Osteocyte (in vitro differentiated cells): ENCODE measurements at regions not wholly inside any gene's neighbourhood (a gene's known extent, or its start where the extent isn't known, plus 50 kb on each side); places are given as distances from the start of the nearest gene placed in this dataset.

ENCODE experiments used
- DNase-seq: peaks from one replicate; pipeline ENCODE4 v3.0.0; 2021; ENCODE audit warnings: mixed read lengths; ENCODE audit not compliant: unreplicated experiment; ENCODE audit errors: extremely low spot score
- H3K27ac Mint-ChIP-seq: one replicate; pipeline ENCODE4 v1.8.0; 2021; ENCODE audit warnings: mild to moderate bottlenecking, mixed read lengths; ENCODE audit not compliant: unreplicated experiment
- H3K27me3 Mint-ChIP-seq: one replicate; pipeline ENCODE4 v1.8.0; 2021; ENCODE audit warnings: mixed read lengths; ENCODE audit not compliant: unreplicated experiment
- H3K36me3 Mint-ChIP-seq: one replicate; pipeline ENCODE4 v1.8.0; 2021; ENCODE audit warnings: mixed read lengths; ENCODE audit not compliant: unreplicated experiment
- H3K4me1 Mint-ChIP-seq: one replicate; pipeline ENCODE4 v1.8.0; 2021; ENCODE audit warnings: mixed read lengths; ENCODE audit not compliant: unreplicated experiment
- H3K4me3 Mint-ChIP-seq: one replicate; pipeline ENCODE4 v1.8.0; 2021; ENCODE audit warnings: mild to moderate bottlenecking, moderate library complexity, mixed read lengths; ENCODE audit not compliant: unreplicated experiment
- H3K9me3 Mint-ChIP-seq: one replicate; pipeline ENCODE4 v1.8.0; 2021; ENCODE audit warnings: mixed read lengths; ENCODE audit not compliant: unreplicated experiment
- TF ChIP-seq, protein P1 (sequence below): fragments of 200-600 bp; sonication (generic); IDR thresholded peaks from 2 replicates; pipeline ENCODE4 v1.5.0; 2021; ENCODE audit warnings: antibody characterized with exemption, mild to moderate bottlenecking, moderate library complexity

DNA sequence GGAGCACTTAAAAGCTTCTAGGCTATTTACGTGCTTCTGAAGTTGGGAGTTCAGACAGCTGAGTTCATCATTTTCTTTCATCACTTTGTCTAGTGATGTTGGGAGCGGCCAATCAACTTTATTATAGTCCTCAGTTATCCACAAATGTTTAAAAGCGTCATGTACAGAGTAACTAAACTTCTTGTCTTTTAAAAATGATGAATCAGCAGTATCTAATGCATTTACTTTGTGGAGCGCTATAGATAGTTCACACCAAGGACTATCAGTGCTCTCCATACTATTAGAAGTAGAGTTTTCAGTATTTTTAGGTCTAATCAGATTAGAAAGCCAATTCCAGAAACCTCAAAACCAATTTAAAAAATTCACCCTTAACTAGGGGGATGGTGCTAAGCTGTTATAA lies 778.7 kb upstream of the PRMT6 start:
- Mint-ChIP-seq H3K4me3 (no peak overlapping the region), H3K36me3 (no peaks in the 10 kb centered on the region), H3K9me3 (peaks cover 11% of the 10 kb centered on the region), H3K27me3 (no peaks in the 10 kb centered on the region), H3K4me1 (no peaks in the 10 kb centered on the region), H3K27ac (no peak overlapping the region)
- TF ChIP-seq, protein P1, sequence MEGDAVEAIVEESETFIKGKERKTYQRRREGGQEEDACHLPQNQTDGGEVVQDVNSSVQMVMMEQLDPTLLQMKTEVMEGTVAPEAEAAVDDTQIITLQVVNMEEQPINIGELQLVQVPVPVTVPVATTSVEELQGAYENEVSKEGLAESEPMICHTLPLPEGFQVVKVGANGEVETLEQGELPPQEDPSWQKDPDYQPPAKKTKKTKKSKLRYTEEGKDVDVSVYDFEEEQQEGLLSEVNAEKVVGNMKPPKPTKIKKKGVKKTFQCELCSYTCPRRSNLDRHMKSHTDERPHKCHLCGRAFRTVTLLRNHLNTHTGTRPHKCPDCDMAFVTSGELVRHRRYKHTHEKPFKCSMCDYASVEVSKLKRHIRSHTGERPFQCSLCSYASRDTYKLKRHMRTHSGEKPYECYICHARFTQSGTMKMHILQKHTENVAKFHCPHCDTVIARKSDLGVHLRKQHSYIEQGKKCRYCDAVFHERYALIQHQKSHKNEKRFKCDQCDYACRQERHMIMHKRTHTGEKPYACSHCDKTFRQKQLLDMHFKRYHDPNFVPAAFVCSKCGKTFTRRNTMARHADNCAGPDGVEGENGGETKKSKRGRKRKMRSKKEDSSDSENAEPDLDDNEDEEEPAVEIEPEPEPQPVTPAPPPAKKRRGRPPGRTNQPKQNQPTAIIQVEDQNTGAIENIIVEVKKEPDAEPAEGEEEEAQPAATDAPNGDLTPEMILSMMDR: no peak
- DNase-seq: no peak

DNA sequence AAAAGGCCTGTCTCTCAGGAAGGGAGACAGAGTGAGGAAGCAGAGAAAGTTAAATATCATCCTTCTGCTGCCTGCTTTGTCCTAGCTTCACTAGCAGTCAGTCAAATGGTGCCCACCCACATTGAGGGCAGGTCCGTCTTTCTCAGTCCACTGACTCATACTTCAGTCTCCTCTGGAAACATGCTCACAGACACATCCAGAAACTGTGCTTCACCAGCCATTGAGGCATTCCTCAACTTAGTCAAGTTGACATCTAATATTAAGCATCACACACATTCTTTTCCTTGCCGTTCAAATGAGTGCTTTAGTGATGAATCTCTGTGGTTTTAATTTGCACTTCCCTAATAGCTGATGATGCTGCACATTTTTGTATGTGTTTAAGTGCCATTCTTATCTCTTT lies 777.8 kb upstream of the PRMT6 start:
- no peaks in the 10 kb centered on the region for H3K4me1 Mint-ChIP-seq
- no peaks in the 10 kb centered on the region for H3K27me3 Mint-ChIP-seq
- H3K27ac Mint-ChIP-seq: no peak overlapping the region
- no peaks in the 10 kb centered on the region for H3K36me3 Mint-ChIP-seq
- no peak overlapping the region for H3K4me3 Mint-ChIP-seq
- TF ChIP-seq, protein P1: no peak
- peaks cover 11% of the 10 kb centered on the region for H3K9me3 Mint-ChIP-seq
- no peak for DNase-seq

DNA sequence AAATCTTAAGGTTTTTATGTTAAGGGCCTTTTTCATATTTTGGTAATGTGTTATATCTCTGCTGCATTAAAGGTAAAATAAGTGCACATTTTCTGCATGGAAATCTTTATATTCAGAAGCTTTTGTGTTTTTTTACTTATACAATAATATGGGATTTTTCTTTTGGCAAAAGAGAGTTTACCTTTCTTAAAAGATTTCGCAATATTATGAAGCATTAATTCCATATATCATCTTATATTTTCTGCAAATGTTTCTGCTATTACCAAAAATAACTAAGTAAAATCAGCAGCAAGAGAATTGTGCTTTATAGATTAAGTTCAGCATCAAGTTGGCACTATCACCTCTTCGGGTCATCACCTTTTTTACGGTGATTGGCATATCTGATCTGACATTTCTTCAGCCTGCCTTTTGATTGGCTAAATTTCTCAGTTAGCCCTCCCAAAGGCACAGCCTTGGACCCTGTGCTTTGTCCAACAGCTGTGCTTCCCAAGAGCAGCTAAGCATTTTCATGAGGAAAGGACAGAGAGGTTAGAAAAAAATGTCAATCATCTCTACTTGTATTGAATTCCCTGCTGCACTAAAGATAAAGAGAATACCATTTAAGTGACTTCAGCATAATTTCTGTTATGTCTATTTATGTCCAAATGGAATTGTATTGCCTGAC lies 767.1 kb upstream of the PRMT6 start:
- no peaks in the 10 kb centered on the region for H3K36me3 Mint-ChIP-seq
- TF ChIP-seq, protein P1: no peak
- no peak for DNase-seq
- H3K27me3 Mint-ChIP-seq: no peaks in the 10 kb centered on the region
- H3K4me1 Mint-ChIP-seq: no peaks in the 10 kb centered on the region
- H3K4me3 Mint-ChIP-seq: no peak overlapping the region
- H3K27ac Mint-ChIP-seq: no peak overlapping the region
- H3K9me3 Mint-ChIP-seq: peaks cover 12% of the 10 kb centered on the region

DNA sequence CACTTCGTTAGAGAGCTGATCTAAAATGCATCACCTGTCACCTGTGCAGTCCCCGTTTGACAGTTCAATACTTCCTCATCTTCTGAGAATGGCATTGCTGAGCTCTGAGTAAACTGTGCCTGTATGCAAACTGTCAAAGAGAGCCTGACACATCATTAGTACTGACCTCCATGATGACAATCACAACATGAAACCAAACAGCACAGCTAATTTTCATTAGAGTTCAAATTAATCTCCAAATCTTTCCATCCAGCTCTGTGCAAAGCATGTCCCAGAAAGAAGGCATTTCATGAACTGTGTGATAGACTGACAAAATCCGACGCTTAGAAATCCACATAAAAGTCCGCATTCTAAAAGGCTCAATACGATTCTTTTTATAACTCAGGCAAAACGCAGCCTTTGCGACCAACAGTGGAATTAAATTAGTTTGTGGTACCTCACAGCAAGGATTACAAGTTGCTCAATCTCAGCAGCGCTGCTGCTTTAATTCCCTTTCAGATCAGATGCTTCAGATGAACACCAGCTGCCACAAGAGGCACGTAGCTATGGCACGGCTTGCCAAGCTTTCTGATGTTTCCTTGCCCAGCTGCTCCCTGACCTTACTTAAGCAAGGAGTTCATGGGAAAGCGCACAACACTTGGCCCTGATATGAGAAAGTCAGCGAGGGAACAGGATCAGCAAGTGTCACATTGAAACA lies 765.5 kb upstream of the PRMT6 start:
- Mint-ChIP-seq H3K9me3 (peaks cover 5% of the 10 kb centered on the region), H3K27ac (no peak overlapping the region), H3K4me3 (no peak overlapping the region), H3K27me3 (no peaks in the 10 kb centered on the region), H3K36me3 (no peaks in the 10 kb centered on the region), H3K4me1 (no peaks in the 10 kb centered on the region)
- DNase-seq: no peak
- TF ChIP-seq, protein P1: no peak

DNA sequence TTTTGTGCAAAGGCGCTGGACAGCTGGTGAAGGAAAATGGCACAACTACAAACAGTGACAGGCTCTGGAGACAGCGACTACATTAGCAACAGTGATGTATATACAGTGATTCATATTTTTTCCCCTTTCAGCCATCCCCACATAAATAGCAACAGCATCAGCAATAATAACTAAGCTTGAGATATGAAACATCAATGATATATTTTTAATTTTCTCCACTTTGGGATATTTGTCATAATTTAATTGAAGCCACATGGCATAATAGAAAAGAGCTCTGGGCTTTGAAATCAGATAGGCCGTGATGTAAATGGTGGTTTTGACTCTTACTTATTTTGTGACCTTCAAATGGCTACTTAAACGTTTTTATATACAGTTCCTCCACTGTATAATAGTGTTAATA lies 764.3 kb upstream of the PRMT6 start:
- H3K4me3 Mint-ChIP-seq: no peak overlapping the region
- no peaks in the 10 kb centered on the region for H3K27me3 Mint-ChIP-seq
- no peak for DNase-seq
- H3K27ac Mint-ChIP-seq: no peak overlapping the region
- H3K4me1 Mint-ChIP-seq: no peaks in the 10 kb centered on the region
- no peaks in the 10 kb centered on the region for H3K36me3 Mint-ChIP-seq
- TF ChIP-seq, protein P1: no peak
- peaks cover 5% of the 10 kb centered on the region for H3K9me3 Mint-ChIP-seq
